Muscle of arm (tissue), 1 donor: ENCODE measurements at regions not wholly inside any gene's neighbourhood (a gene's known extent, or its start where the extent isn't known, plus 50 kb on each side); places are given as distances from the start of the nearest gene placed in this dataset.
A peak's percentile ranks its signal among the peaks of the same experiment; 100 is the strongest.
"Not testable (repeated sequence)": the region's sequence is repeated elsewhere in the genome, so short reads cannot be mapped to it uniquely, and the experiment has no call there.

ENCODE experiments used
- DNase-seq: peaks from one replicate; pipeline ENCODE4 v3.0.0-alpha.2; 2013

GRCh38 chrX:127782904-127783303, 269.3 kb downstream of the ACTRT1 start:
- no peak for DNase-seq

- DNase-seq, result no peak
Observed at GRCh38 chrX:127764674-127765073, 287.5 kb downstream of the ACTRT1 start.

- DNase-seq, result no peak
Observed at GRCh38 chrX:127762663-127763062, 289.5 kb downstream of the ACTRT1 start.

- no peak for DNase-seq
Observed at GRCh38 chrX:127732709-127733108, 319.5 kb downstream of the ACTRT1 start.

- DNase-seq, result no peak
Observed at GRCh38 chrX:127726227-127726626, 326.0 kb downstream of the ACTRT1 start.

GRCh38 chrX:127708155-127708554, 344.0 kb downstream of the ACTRT1 start:
- DNase-seq, result no peak

- no peak for DNase-seq
Observed at GRCh38 chrX:127702527-127702926, 349.7 kb downstream of the ACTRT1 start.

- not testable (repeated sequence) for DNase-seq
Observed at GRCh38 chrX:127662942-127663341, 389.3 kb downstream of the ACTRT1 start.

- DNase-seq, result no peak
Observed at GRCh38 chrX:127649011-127649410, 403.2 kb downstream of the ACTRT1 start.

GRCh38 chrX:127621780-127622179, 430.4 kb downstream of the ACTRT1 start:
- DNase-seq, result no peak

GRCh38 chrX:127606590-127606989, 445.6 kb downstream of the ACTRT1 start:
- no peak for DNase-seq

GRCh38 chrX:127596882-127597281, 455.3 kb downstream of the ACTRT1 start:
- DNase-seq, result no peak

- DNase-seq, result no peak
Observed at GRCh38 chrX:127578395-127578794, 473.8 kb downstream of the ACTRT1 start.

- no peak for DNase-seq
Observed at GRCh38 chrX:127577884-127578283, 474.3 kb downstream of the ACTRT1 start.

- no peak for DNase-seq
Observed at GRCh38 chrX:127574829-127575228, 477.4 kb downstream of the ACTRT1 start.

- DNase-seq, result no peak
Observed at GRCh38 chrX:127572471-127572870, 479.7 kb downstream of the ACTRT1 start.

GRCh38 chrX:127571834-127572233, 480.4 kb downstream of the ACTRT1 start:
- DNase-seq, result no peak

- DNase-seq, result no peak
Observed at GRCh38 chrX:127570276-127570675, 481.9 kb downstream of the ACTRT1 start.

GRCh38 chrX:127568691-127569090, 483.5 kb downstream of the ACTRT1 start:
- no peak for DNase-seq

GRCh38 chrX:127558811-127559210, 493.4 kb downstream of the ACTRT1 start:
- DNase-seq, result no peak

GRCh38 chrX:127552571-127552970, 499.6 kb downstream of the ACTRT1 start:
- no peak for DNase-seq

- DNase-seq, result no peak
Observed at GRCh38 chrX:127519323-127519722, 532.9 kb downstream of the ACTRT1 start.

- DNase-seq, result no peak
Observed at GRCh38 chrX:127490000-127490399, 562.2 kb downstream of the ACTRT1 start.

- DNase-seq, result peak; percentile 3
Observed at GRCh38 chrX:127466211-127466610, 586.0 kb downstream of the ACTRT1 start.

- DNase-seq, result no peak
Observed at GRCh38 chrX:127459790-127460189, 592.4 kb downstream of the ACTRT1 start.
